HL-60 (cell line): ENCODE measurements at regions not wholly inside any gene's neighbourhood (a gene's known extent, or its start where the extent isn't known, plus 50 kb on each side); places are given as distances from the start of the nearest gene placed in this dataset.

Experiments used
- CTCF ChIP-seq: IDR thresholded peaks from one replicate; pipeline ENCODE4 v1.5.1; 2011; ENCODE audit warnings: low read length, control low read depth, inconsistent platforms; ENCODE audit not compliant: insufficient read depth
- POLR2AphosphoS5 ChIP-seq: IDR thresholded peaks from 2 replicates; pipeline ENCODE4 v1.6.1; 2012; ENCODE audit warnings: low read depth

DNA sequence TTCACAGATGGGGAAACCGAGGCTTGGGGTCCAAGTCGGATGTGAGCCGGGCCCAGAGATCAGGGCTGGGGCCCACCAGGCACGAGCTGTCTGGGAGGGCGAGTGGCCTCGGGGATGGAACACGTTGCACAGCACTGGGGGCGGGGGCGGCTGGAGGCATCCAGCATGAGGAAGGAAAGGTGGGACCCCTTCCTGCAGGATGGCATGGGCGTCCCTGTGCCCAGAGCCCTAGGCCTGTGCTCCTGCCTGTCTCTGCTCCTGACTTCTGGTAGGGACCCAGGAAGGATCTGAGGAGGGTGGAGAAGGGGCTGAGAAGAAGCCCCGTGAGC lies 183.4 kb downstream of the KIF26A start:
- TF ChIP-seq POLR2AphosphoS5, result no peak
- no peak for TF ChIP-seq CTCF
